Myocyte (in vitro differentiated cells): ENCODE measurements at regions not wholly inside any gene's neighbourhood (a gene's known extent, or its start where the extent isn't known, plus 50 kb on each side); places are given as distances from the start of the nearest gene placed in this dataset.
A peak's percentile ranks its signal among the peaks of the same experiment; 100 is the strongest.

Experiments used
- DNase-seq: peaks from one replicate; pipeline ENCODE4 v3.0.0-alpha.2; 2012; ENCODE audit warnings: low read depth

DNA sequence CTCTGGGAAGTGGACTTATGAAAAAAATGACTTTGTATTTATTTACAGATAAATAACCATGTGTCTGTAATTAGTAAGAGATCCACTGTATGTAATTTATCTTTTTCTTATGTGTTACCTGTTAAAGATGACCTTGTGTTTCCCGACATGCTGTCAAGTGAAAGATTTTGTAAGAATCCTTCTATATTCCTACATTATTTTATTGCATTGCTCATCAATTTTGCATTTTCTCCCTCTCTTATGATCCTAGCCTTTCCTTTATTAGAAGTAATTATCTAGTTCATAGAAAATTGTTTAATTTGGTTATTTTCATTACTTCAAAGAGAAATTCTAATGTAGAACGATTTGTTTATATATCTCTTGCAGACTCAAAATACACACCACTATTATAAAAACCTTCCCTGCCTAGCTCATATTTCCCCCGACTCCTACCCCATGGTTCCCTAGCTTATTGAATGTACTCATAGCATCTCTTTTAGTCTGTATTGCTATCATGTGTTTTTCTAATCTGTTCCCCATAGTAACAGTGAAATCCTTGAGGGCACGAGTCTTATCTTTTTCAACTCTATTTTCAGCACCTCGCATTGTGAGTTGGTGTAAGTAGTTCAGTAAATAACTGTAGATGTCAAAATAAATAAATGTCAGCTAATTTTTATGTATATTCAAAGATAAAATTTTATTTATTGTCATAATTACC is 774.4 kb downstream of the HDGFL1 start:
- no peak for DNase-seq

DNA sequence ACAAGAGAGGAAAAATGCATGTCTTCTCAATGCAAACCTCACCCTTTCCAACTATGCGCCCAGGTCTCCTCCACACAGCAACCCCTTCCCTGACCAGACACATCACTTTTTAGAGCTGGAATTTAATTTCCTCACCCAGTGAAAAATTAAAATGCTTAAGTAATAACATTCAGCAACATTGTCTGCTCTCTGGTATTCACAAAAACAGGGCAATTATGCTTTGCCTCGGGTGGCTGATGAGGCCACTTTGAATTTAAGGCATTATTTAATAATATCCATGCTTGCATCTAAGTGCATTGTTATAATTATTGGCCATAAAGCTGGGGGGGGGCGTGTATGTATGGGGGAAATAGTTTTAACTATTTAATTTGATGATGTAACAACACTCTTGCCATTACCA is 777.8 kb upstream of the NRSN1 start:
- no peak for DNase-seq

- peak; percentile 60 for DNase-seq
Observed at GRCh38 chr6:23349521-23350147, 776.4 kb upstream of the NRSN1 start.

- DNase-seq = no peak
Observed at GRCh38 chr6:23350752-23351453, 775.1 kb upstream of the NRSN1 start.

DNA sequence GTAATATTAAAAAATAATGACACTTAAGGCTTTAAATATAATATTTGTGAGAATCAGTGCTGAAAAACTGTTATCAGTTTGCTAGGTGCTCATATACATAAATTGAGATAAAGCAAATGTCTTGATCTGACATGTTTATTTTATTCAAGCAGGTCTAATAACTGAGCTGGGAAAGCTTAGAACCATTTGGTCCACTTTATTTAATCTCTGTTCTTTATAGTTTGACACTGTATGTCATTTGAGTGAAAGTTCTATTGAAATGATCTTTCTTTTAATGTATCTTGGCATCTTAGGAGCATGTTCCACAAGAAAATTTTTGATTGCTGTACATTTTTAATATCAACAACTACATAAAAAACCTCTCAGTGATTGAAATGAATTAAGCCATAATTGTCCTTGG is 772.0 kb upstream of the NRSN1 start:
- no peak for DNase-seq

GRCh38 chr6:23357185-23357766 is 768.7 kb upstream of the NRSN1 start:
- no peak for DNase-seq

- DNase-seq = no peak
Observed at GRCh38 chr6:23365732-23366131, 760.3 kb upstream of the NRSN1 start.

DNA sequence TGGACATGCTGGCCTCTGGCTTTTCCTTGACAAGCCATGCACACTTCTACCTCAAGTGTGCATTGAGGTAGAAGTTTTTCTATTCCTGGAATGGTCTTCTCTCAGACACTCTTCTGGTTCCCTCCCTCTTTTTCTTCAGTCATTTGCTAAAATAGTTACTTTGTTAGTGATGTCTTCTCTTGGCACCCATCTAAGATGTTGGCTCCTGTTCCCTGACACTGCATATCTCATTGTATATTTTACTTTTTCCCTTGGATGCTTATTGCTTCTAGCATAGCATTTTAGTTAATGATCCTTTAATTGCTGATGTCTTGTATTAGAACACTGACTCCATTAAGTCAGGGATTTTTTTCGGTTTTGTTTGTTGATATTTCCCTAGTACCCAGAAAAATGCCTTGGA is 758.7 kb upstream of the NRSN1 start:
- no peak for DNase-seq

GRCh38 chr6:23368557-23368956 is 757.5 kb upstream of the NRSN1 start:
- DNase-seq = no peak

- no peak for DNase-seq
Observed at GRCh38 chr6:23370051-23370450, 756.0 kb upstream of the NRSN1 start.

- no peak for DNase-seq
Observed at GRCh38 chr6:23371132-23371915, 754.7 kb upstream of the NRSN1 start.

- DNase-seq = no peak
Observed at GRCh38 chr6:23377830-23378229, 748.2 kb upstream of the NRSN1 start.

GRCh38 chr6:23380465-23380864 is 745.5 kb upstream of the NRSN1 start:
- no peak for DNase-seq

- DNase-seq = no peak
Observed at GRCh38 chr6:23388086-23388783, 737.8 kb upstream of the NRSN1 start.

GRCh38 chr6:23389386-23389785 is 736.6 kb upstream of the NRSN1 start:
- DNase-seq = no peak

GRCh38 chr6:23390221-23390620 is 735.8 kb upstream of the NRSN1 start:
- DNase-seq = no peak

- DNase-seq = peak; percentile 43
Observed at GRCh38 chr6:23394681-23395080, 731.3 kb upstream of the NRSN1 start.

DNA sequence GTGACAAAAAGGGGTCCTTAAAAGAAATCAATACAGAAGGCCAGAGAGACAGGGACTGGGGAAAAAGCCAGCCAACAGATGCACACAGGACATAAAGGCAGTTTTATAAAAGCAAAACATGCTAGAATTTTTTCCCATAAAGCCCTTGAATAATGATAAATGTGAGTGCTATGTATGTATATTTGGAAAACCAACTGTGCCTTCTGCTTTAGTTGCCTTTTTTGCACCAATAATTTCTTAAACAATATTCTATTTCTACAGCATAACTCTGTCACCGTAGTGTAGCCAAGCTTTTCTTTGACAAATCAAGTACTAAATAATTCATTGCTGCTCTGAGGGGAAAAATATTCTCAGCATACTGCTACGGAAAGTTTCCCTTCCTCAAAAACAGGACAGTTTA is 730.6 kb upstream of the NRSN1 start:
- DNase-seq = no peak

- DNase-seq = no peak
Observed at GRCh38 chr6:23396949-23397348, 729.1 kb upstream of the NRSN1 start.

DNA sequence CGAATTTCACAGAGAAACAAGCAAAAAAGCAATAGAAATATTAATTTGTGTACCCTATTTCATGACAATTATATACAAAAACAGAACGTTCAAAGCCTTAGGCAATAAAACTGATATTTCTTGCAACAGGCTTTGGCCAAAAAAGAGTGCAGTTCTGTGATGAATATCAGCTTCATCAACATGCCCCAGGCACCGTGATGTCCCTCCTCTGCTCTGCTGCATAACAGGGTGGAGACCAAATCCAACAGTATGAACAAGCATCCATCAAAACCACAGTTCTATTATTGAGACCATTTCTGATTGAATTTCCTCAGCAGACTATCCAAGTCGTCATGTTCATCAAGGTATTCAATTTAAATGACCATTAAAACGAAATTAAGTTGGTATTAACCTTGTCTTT is 722.6 kb upstream of the NRSN1 start:
- no peak for DNase-seq

DNA sequence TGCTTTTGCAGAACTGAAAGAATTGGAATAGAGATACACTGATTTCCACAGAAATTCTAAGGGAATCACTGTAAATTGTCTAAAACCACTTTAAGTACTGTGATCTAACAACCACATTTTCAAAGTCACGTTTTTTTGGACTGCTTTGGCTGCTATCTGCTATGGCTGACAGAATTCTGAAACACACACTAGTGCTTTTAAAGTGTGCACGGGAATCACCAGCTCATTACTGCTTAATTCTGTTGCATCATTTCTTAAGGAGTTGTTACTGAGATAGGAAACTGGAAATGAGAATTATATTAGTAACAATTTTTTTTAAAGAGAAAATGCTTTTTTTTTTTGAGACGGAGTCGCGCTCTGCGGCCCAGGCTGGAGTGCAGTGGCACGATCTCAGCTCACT is 716.5 kb upstream of the NRSN1 start:
- no peak for DNase-seq
